Keratinocyte (primary cell): ENCODE measurements at regions not wholly inside any gene's neighbourhood (a gene's known extent, or its start where the extent isn't known, plus 50 kb on each side); places are given as distances from the start of the nearest gene placed in this dataset.

Experiments
- DNase-seq: peaks from one replicate; pipeline ENCODE4 v3.0.0-alpha.2; 2011; ENCODE audit warnings: low read depth, missing footprints, low spot score
- FAIRE-seq: peaks from 2 replicates; lab custom pipeline; 2011; peaks lifted over from hg19 to GRCh38; lab: Jason Lieb, UNC
- H2AFZ ChIP-seq: 2 replicates; pipeline ENCODE4 v1.6.0; 2012; ENCODE audit warnings: low read length, control low read depth, inconsistent platforms; ENCODE audit not compliant: control insufficient read depth
- H3K27ac ChIP-seq: 2 replicates; pipeline ENCODE4 v1.5.1; 2011; ENCODE audit warnings: low read length; ENCODE audit not compliant: control insufficient read depth, insufficient read depth
- H3K27me3 ChIP-seq: 3 replicates; pipeline ENCODE4 v1.6.0; 2011; ENCODE audit warnings: low read length; ENCODE audit not compliant: control insufficient read depth, insufficient read depth; ENCODE audit errors: extremely low read depth
- H3K36me3 ChIP-seq, 2 experiments: 2 replicates in 1 of 2; 3 replicates in 1 of 2; pipeline ENCODE4 v1.5.1; 2011; ENCODE audit warnings: low read length in 2 of 2, mild to moderate bottlenecking in 1 of 2; ENCODE audit not compliant: control insufficient read depth in 2 of 2, insufficient read depth in 2 of 2; ENCODE audit errors: extremely low read depth in 1 of 2
- H3K4me1 ChIP-seq: 3 replicates; pipeline ENCODE4 v1.5.1; 2011; ENCODE audit warnings: low read length; ENCODE audit not compliant: control insufficient read depth, insufficient read depth; ENCODE audit errors: extremely low read depth
- H3K4me2 ChIP-seq: 3 replicates; pipeline ENCODE4 v1.6.0; 2011; ENCODE audit warnings: low read depth, low read length; ENCODE audit not compliant: control insufficient read depth, insufficient read depth; ENCODE audit errors: extremely low read depth
- H3K4me3 ChIP-seq, 3 experiments: fragments of 200-600 bp in 1 of 3; sonication (generic) in 1 of 3; 2 replicates in 2 of 3; 3 replicates in 1 of 3; pipeline ENCODE4 v1.5.1; 2011 to 2016; ENCODE audit warnings: low read length in 3 of 3, mild to moderate bottlenecking in 3 of 3, control low read depth in 2 of 3, inconsistent platforms in 1 of 3, low read depth in 1 of 3, mixed read lengths in 1 of 3, mixed run types in 1 of 3, moderate library complexity in 1 of 3; ENCODE audit not compliant: control insufficient read depth in 2 of 3, insufficient read depth in 2 of 3; ENCODE audit errors: extremely low read depth in 1 of 3
- H3K79me2 ChIP-seq: 2 replicates; pipeline ENCODE4 v1.6.0; 2012; ENCODE audit warnings: low read length; ENCODE audit not compliant: control insufficient read depth, insufficient read depth
- H3K9ac ChIP-seq: 3 replicates; pipeline ENCODE4 v1.6.0; 2011; ENCODE audit warnings: low read length; ENCODE audit not compliant: control insufficient read depth, insufficient read depth; ENCODE audit errors: extremely low read depth
- H3K9me1 ChIP-seq: 3 replicates; pipeline ENCODE4 v1.6.0; 2011; ENCODE audit warnings: low read length; ENCODE audit not compliant: control insufficient read depth, insufficient read depth; ENCODE audit errors: extremely low read depth
- H3K9me3 ChIP-seq: 2 replicates; pipeline ENCODE4 v1.5.1; 2012; ENCODE audit warnings: low read depth, low read length; ENCODE audit not compliant: control insufficient read depth
- H4K20me1 ChIP-seq: 3 replicates; pipeline ENCODE4 v1.6.0; 2011; ENCODE audit warnings: low read length; ENCODE audit not compliant: control insufficient read depth, insufficient read depth; ENCODE audit errors: extremely low read depth
- EZH2 ChIP-seq: IDR thresholded peaks from one replicate; pipeline ENCODE4 v1.6.1; 2012; ENCODE audit warnings: inconsistent platforms, mild to moderate bottlenecking, low read length, moderate library complexity
- dilution Hi-C: fragments of 300-500 bp; cut with MboI; formaldehyde crosslinking; loops from one replicate; pipeline ENCODE4 v1.7.0; 2020; ENCODE audit warnings: low sequenced_read_pairs; ENCODE audit not compliant: extremely low pct_ligation_motif_present
- TF ChIP-seq, protein P1 (sequence below), 3 experiments: IDR thresholded peaks in 1 of 3; conservative IDR thresholded peaks in 1 of 3; optimal IDR thresholded peaks in 1 of 3; 2 replicates in 2 of 3; 3 replicates in 1 of 3; pipeline versions ENCODE3 to v1.5.1; 2011; ENCODE audit warnings: low read length in 3 of 3, mild to moderate bottlenecking in 3 of 3, moderate library complexity in 2 of 3, control low read depth in 1 of 3, inconsistent platforms in 1 of 3; ENCODE audit not compliant: insufficient read depth in 2 of 3; ENCODE audit errors: extremely low read depth in 1 of 3

DNA sequence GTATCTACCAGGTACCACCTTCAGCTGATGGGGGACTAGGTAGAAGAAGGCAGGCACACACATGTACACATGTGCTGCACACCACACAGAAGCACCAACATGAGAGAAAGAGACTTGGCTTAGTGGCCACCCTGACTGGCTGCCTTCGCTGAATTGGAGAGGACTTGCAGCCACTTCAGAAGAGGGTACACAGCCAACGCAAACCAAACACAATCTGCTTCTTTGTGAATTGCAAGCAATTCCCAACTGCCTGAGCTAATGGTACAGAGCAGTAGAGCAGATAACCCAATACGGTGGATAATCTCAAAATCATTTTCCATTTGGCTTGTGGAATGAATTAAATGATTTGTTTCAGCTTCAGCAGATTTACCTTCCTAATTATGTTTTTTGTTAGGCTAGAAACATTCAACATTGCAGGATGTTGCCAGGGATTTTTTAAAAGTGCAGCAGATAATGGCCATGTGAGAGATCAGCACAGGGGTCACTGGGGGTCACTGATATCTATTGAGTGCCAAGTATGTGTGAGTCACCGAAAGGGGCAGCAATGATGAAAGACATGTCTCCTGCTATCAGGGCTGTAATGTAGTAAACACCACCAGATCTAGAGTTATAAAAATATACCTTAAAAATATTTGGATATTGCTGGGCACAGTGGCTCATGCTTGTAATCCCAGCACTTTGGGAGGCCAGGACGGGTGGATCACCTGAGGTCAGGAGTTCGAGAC is 652.6 kb downstream of the BCL11A start:
- FAIRE-seq, result no peak
- H3K79me2 ChIP-seq, result no peaks in the 10 kb centered on the region

DNA sequence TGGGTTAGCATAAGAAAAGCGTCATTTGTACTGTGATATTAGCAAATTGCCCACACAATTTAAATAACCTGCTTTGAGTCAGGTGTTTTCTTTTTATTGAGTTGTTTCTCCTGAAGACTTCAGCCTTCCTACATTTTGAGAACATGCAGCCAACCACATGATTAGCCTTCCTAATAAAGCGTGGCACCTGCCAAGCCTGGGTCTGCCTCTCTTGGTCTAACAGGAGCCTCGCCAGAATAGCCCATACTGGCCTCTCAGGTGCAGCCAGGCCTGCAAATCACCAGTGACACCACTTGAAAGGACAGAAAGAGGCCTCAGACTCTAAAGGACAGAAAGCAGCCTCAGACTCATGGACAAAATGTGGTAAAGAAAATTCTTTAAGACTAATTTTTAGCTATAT is 653.8 kb downstream of the BCL11A start:
- H3K4me2 ChIP-seq, result no peak overlapping the region
- H3K27ac ChIP-seq, result no peak overlapping the region
- no peaks in the 10 kb centered on the region for H3K36me3 ChIP-seq
- dilution Hi-C loops, result no loop called here
- no peak for FAIRE-seq
- no peaks in the 10 kb centered on the region for H3K4me1 ChIP-seq
- H2AFZ ChIP-seq, result no peak overlapping the region
- DNase-seq, result no peak
- TF ChIP-seq, protein P1, sequence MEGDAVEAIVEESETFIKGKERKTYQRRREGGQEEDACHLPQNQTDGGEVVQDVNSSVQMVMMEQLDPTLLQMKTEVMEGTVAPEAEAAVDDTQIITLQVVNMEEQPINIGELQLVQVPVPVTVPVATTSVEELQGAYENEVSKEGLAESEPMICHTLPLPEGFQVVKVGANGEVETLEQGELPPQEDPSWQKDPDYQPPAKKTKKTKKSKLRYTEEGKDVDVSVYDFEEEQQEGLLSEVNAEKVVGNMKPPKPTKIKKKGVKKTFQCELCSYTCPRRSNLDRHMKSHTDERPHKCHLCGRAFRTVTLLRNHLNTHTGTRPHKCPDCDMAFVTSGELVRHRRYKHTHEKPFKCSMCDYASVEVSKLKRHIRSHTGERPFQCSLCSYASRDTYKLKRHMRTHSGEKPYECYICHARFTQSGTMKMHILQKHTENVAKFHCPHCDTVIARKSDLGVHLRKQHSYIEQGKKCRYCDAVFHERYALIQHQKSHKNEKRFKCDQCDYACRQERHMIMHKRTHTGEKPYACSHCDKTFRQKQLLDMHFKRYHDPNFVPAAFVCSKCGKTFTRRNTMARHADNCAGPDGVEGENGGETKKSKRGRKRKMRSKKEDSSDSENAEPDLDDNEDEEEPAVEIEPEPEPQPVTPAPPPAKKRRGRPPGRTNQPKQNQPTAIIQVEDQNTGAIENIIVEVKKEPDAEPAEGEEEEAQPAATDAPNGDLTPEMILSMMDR (optimal IDR thresholded peaks at IDR 0.05 in 1 of 3, IDR thresholded peaks at IDR 0.05 in 1 of 3, conservative IDR thresholded peaks at IDR 0.05 in 1 of 3; ENCODE audit: extremely low read depth in 1 of 3, insufficient read depth in 2 of 3, low read length in 3 of 3), result no peak
- TF ChIP-seq EZH2, result no peak
- H3K79me2 ChIP-seq, result no peaks in the 10 kb centered on the region
- no peak overlapping the region for H3K9ac ChIP-seq
- H3K4me3 ChIP-seq, result no peak overlapping the region
- no peaks in the 10 kb centered on the region for H3K9me3 ChIP-seq
- no peaks in the 10 kb centered on the region for H3K27me3 ChIP-seq
- H4K20me1 ChIP-seq, result no peaks in the 10 kb centered on the region
- H3K9me1 ChIP-seq, result no peaks in the 10 kb centered on the region

More for the DNA sequence above, 652.6 kb downstream of the BCL11A start:
- Histone ChIP-seq H3K9me3 (no peaks in the 10 kb centered on the region), H3K4me2 (no peak overlapping the region), H3K4me3 (no peak overlapping the region), H3K9me1 (no peaks in the 10 kb centered on the region), H3K27me3 (no peaks in the 10 kb centered on the region), H2AFZ (no peak overlapping the region), H3K4me1 (no peaks in the 10 kb centered on the region), H3K9ac (no peak overlapping the region), H3K36me3 (no peaks in the 10 kb centered on the region), H3K27ac (no peak overlapping the region), H4K20me1 (no peaks in the 10 kb centered on the region)
- DNase-seq, result no peak
- no peak for TF ChIP-seq EZH2
- TF ChIP-seq, protein P1 (optimal IDR thresholded peaks at IDR 0.05 in 1 of 3, IDR thresholded peaks at IDR 0.05 in 1 of 3, conservative IDR thresholded peaks at IDR 0.05 in 1 of 3; ENCODE audit: extremely low read depth in 1 of 3, insufficient read depth in 2 of 3, low read length in 3 of 3), result no peak
- dilution Hi-C loops, result no loop called here
